NT2/D1 (cell line): ENCODE measurements at regions not wholly inside any gene's neighbourhood (a gene's known extent, or its start where the extent isn't known, plus 50 kb on each side); places are given as distances from the start of the nearest gene placed in this dataset.

Experiments
- DNase-seq: peaks from one replicate; pipeline ENCODE4 v3.0.0-alpha.2; 2011; ENCODE audit warnings: low read depth, low spot score
- H3K27me3 ChIP-seq: 2 replicates; pipeline ENCODE4 v1.6.0; 2011; ENCODE audit warnings: mild to moderate bottlenecking; ENCODE audit not compliant: insufficient read length, insufficient read depth
- H3K36me3 ChIP-seq: 2 replicates; pipeline ENCODE4 v1.6.1; 2011; ENCODE audit warnings: mild to moderate bottlenecking, low read length, mixed read lengths; ENCODE audit not compliant: insufficient read depth, insufficient read length
- H3K4me1 ChIP-seq: 2 replicates; pipeline ENCODE4 v1.5.1; 2011; ENCODE audit not compliant: insufficient read depth, insufficient read length
- H3K4me3 ChIP-seq: 2 replicates; pipeline ENCODE4 v1.5.1; 2011; ENCODE audit warnings: low read depth; ENCODE audit not compliant: insufficient read length
- H3K9ac ChIP-seq: 2 replicates; pipeline ENCODE4 v1.6.0; 2011; ENCODE audit warnings: low read depth; ENCODE audit not compliant: insufficient read length
- H3K9me3 ChIP-seq: 2 replicates; pipeline ENCODE4 v1.5.1; 2011; ENCODE audit warnings: mild to moderate bottlenecking, low read length; ENCODE audit not compliant: insufficient read depth
- SUZ12 ChIP-seq: IDR thresholded peaks from 2 replicates; pipeline ENCODE4 v1.6.1; 2011; ENCODE audit not compliant: insufficient read length, insufficient read depth; ENCODE audit errors: extremely low read depth
- YY1 ChIP-seq: IDR thresholded peaks from 2 replicates; pipeline ENCODE4 v1.6.1; 2011; ENCODE audit not compliant: insufficient read length, insufficient read depth
- ZNF274 ChIP-seq: IDR thresholded peaks from 2 replicates; pipeline ENCODE4 v1.6.1; 2011; ENCODE audit warnings: mild to moderate bottlenecking, low read depth, low read length

DNA sequence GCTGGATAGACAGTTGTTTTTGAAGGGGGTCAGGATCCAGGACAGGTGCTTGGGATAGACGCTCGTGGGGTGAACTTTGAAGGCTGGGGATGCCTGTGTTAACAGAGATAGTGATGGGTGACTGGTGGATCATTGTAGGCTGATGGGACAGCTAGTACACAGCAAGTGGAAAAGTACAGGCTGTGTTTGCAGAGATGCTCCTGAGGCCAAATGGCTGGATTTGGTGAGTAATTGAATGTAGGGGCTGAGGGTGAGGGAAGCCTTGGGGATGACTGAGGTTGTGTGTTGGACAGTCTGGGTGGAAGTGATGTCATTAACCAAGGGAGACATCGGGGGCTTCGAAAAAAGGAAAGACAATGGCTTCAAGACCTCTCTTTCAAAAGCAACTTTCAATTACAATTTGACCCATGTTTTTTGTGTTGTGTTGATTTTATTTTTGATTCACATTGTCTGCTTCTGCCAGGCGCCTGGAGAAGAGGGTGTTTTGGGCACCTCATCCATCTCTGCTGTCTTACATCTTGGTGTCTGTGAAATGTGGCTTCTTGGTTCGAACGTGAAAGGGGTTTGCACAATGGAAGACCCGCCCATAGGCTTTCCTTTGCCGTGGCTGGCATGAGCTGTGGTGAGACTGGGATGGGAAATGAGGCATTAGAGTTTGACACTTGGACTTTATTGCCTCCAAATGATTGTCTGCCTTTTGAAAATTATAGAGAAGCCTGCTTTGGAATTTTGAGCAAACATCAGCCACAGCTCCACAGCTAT is 147.5 kb downstream of the FOXD2 start:
- Histone ChIP-seq H3K4me3 (no peak overlapping the region), H3K36me3 (no peaks in the 10 kb centered on the region), H3K9me3 (no peaks in the 10 kb centered on the region), H3K27me3 (peaks cover 2% of the 10 kb centered on the region), H3K9ac (no peak overlapping the region), H3K4me1 (peaks cover 4% of the 10 kb centered on the region)
- TF ChIP-seq SUZ12 (no peak), ZNF274 (no peak), YY1 (no peak)
- DNase-seq: no peak

DNA sequence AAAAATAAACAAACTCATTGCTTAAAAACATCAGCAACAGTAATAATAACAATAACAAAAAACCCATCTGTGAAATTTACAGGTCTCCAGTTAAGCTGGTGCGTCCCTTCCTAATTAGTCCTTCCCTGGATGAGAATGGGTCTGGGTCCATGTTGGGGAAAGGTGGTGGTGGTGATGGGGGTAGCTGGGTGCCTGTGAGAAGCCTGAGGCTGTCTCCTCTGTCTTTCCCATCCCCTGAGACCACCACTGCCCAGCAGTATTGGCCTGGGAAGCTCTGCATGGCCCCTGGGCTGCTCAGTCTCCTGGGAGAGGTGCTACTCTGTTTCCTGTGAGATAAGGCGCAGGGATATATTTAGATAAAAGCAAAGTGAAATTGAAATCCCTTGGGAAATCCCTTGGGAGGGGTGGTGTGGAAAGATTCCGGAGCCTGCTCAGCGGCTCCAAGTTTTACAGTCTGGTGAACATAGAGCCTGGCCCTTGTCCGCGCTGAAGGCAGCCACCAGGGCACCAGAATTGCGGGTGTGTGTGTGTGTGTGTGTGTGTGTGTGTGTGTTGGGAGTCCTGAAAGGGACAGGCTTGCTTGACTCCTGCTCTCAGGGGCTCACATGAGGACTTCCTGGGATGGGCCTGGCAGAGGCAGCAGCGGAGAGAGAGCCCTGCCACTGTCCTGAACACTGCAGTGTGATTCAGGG is 150.2 kb downstream of the FOXD2 start:
- no peak for DNase-seq
- TF ChIP-seq SUZ12 (no peak), ZNF274 (no peak), YY1 (no peak)
- Histone ChIP-seq H3K9me3 (no peaks in the 10 kb centered on the region), H3K4me3 (no peak overlapping the region), H3K27me3 (peaks cover 23% of the 10 kb centered on the region), H3K4me1 (peaks cover 16% of the 10 kb centered on the region), H3K9ac (no peak overlapping the region), H3K36me3 (no peaks in the 10 kb centered on the region)

DNA sequence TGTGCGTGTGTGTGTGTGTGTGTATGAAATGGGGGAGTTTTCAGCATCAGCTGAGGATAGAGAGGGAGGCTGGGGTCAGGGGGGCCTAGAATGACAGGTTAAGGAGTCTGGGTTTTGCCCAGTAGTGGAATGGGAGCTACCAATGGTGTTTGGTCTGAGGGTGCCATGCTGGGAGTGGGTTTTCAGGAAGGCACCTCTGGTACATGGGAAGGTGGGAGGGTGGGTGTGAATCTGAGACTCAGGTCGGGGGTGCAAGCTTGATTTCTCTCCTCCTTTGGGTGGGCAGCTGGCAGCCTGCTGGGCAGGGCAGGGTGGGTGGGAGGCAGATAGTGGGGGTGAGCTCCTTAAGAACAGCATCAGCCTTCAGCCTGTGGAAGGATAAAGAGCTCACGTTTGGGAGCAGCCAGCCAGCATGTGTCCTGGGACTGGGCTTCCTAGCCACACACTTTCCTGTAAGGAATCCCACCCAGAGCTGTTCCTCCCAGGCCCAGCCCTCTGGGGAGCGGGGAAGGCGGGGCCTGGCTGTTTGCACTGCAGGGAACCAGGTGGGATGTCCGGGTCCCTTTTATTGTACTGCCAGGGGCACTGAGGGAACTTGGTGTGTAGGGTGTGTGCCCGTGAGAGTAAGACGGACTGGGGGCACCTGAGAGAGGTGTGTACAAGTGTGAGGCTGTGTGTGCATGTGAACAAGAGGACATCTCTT is 152.8 kb downstream of the FOXD2 start:
- no peak for DNase-seq
- H3K4me1 ChIP-seq: peaks cover 12% of the 10 kb centered on the region
- TF ChIP-seq ZNF274 (no peak), SUZ12 (no peak), YY1 (no peak)

DNA sequence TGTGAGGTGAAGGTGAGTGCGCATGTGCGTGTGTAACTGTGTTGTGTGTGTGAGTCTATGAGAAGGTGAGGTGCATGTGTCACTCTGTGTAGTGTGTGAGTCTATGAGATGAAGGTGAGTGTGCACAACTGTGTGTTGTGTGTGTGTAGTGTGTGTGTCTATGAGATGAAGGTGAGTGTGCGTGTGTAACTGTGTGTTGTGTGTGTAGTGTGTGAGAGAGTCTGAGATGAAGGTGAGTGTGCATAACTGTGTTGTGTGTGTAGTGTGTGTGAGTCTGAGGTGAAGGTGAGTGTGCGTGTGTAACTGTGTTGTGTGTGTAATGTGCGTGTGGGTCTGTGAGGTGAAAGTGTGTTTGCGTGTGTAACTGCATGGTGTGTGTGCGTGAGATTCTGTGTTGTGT is 154.0 kb downstream of the FOXD2 start:
- H3K9me3 ChIP-seq: no peaks in the 10 kb centered on the region
- TF ChIP-seq SUZ12 (no peak), YY1 (no peak), ZNF274 (no peak)
- peaks cover 12% of the 10 kb centered on the region for H3K4me1 ChIP-seq
- no peak overlapping the region for H3K4me3 ChIP-seq
- H3K36me3 ChIP-seq: no peaks in the 10 kb centered on the region
- H3K27me3 ChIP-seq: peaks cover 43% of the 10 kb centered on the region
- H3K9ac ChIP-seq: no peak overlapping the region
- no peak for DNase-seq

More for the DNA sequence above, 152.8 kb downstream of the FOXD2 start:
- no peaks in the 10 kb centered on the region for H3K9me3 ChIP-seq
- H3K4me3 ChIP-seq: no peak overlapping the region
- H3K27me3 ChIP-seq: peaks cover 43% of the 10 kb centered on the region
- no peak overlapping the region for H3K9ac ChIP-seq
- no peaks in the 10 kb centered on the region for H3K36me3 ChIP-seq

DNA sequence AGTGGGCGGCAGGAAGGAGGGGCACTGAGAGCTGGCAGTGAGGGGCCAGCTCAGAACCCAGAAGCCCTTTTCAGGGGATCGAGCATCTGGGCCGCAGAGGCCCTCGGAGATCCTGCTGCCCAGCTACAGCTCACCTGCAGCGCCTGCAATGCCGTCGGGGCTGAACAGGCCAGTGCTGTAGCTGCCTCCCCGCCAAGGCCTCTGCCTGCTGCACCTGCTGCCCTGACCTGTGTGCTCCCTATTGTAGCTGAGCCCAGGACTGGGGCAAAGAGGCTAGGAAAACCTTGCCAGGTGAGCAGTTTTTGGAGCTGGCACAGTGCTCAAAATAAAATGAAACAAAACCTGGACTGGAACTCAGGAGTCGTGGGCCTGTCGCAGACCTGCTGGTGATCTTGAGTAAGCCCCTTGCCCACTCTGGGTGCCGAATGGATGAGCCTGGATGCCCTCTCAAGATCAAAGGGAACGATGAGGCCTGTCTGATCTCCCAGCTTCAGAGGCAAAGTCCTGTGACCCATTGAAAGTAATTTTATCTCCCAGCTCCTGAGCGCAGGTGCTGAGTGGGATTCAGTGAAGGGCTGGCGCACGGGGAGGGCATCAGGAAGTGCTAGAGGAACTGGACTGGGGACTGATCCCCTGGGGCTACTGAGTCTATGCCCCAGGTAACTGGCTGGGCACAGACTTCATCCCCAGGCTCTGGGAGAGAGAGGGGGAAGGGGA is 154.6 kb downstream of the FOXD2 start:
- H3K27me3 ChIP-seq: peaks cover 43% of the 10 kb centered on the region
- peak overlapping the region; percentile 27 for H3K4me3 ChIP-seq
- TF ChIP-seq ZNF274 (no peak), SUZ12 (no peak), YY1 (no peak)
- H3K9me3 ChIP-seq: no peaks in the 10 kb centered on the region
- peaks cover 12% of the 10 kb centered on the region for H3K4me1 ChIP-seq
- DNase-seq: no peak
- no peaks in the 10 kb centered on the region for H3K36me3 ChIP-seq
- H3K9ac ChIP-seq: no peak overlapping the region

DNA sequence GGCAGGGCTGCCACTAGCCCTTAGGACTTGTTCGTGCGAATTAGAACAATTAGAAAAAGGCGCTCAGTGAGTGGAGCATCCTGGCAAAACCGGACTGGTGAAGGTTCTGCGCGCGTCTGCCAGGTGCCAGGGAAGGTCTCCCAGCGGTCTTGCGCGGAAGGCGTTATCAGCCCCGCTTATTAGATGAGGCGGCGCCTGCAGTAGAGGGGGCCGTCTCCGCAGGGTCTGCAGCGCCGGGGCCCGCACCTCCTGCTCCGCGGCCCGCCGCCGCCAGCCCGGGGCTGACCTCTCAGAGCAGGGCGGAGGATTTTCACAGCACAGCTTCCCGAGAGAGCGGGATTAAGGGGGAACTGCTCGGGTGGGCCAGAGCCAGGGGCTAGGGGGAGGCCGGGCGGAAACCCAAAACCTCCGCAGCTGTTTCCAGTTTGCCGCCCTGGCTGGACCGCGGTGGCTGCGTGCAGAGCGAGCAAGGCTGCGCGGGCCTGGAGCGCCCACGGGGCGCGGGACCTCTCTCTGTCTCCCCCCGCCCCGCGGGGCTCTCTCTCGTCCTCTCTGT is 155.2 kb downstream of the FOXD2 start:
- peak overlapping the region; percentile 27 for H3K4me3 ChIP-seq
- no peaks in the 10 kb centered on the region for H3K36me3 ChIP-seq
- H3K9ac ChIP-seq: peak overlapping the region; percentile 43
- peaks cover 43% of the 10 kb centered on the region for H3K27me3 ChIP-seq
- no peak for DNase-seq
- peaks cover 14% of the 10 kb centered on the region for H3K4me1 ChIP-seq
- TF ChIP-seq SUZ12 (peak; percentile 66), YY1 (no peak)
- H3K9me3 ChIP-seq: no peaks in the 10 kb centered on the region
